A549 (cell line): ENCODE measurements at regions not wholly inside any gene's neighbourhood (a gene's known extent, or its start where the extent isn't known, plus 50 kb on each side); places are given as distances from the start of the nearest gene placed in this dataset.

Source experiments
- BCL3 ChIP-seq: fragments of >200 bp; sonication (Bioruptor Twin); formaldehyde crosslinking; IDR thresholded peaks from 3 replicates; pipeline ENCODE4 v1.6.1; 2016
- CBX8 ChIP-seq: fragments of 200-600 bp; sonication (generic); IDR thresholded peaks from 2 replicates; pipeline ENCODE4 v1.6.1; 2016
- CTCF ChIP-seq: fragments of >200 bp; sonication (Bioruptor Twin); formaldehyde crosslinking; IDR thresholded peaks from 3 replicates; pipeline ENCODE4 v1.5.1; 2016
- FOSL2 ChIP-seq, 2 experiments: fragments of 450-650 bp in 1 of 2; fragments of >200 bp in 1 of 2; sonication (Bioruptor Twin) in 1 of 2; formaldehyde crosslinking; IDR thresholded peaks; 2 replicates each; pipeline versions ENCODE4 v1.5.0 to v1.6.1; 2016 to 2020; ENCODE audit warnings: mild to moderate bottlenecking in 1 of 2, moderate library complexity in 1 of 2
- HDAC2 ChIP-seq: fragments of 200-600 bp; sonication (generic); IDR thresholded peaks from 2 replicates; pipeline ENCODE4 v1.6.1; 2016
- HOXA7 ChIP-seq: fragments of 250-450 bp; sonication (Bioruptor Pico); IDR thresholded peaks from 2 replicates; pipeline ENCODE4 v1.5.0; 2020; ENCODE audit warnings: mild to moderate bottlenecking, moderate library complexity
- JUNB ChIP-seq: fragments of >200 bp; sonication (Bioruptor Twin); formaldehyde crosslinking; IDR thresholded peaks from 2 replicates; pipeline ENCODE4 v1.6.1; 2016
- MAX ChIP-seq: IDR thresholded peaks from 2 replicates; pipeline ENCODE4 v1.6.1; 2012
- MAZ ChIP-seq: fragments of 150-350 bp; IDR thresholded peaks from 2 replicates; pipeline ENCODE4 v1.6.1; 2014; ENCODE audit warnings: antibody characterized with exemption, low read depth, low read length, borderline replicate concordance
- NR3C1 ChIP-seq: fragments of >200 bp; sonication (Bioruptor Twin); formaldehyde crosslinking; IDR thresholded peaks from 3 replicates; pipeline ENCODE4 v1.6.1; 2017
- POLR2A ChIP-seq: IDR thresholded peaks from 2 replicates; pipeline ENCODE4 v1.6.1; 2012; ENCODE audit warnings: mild to moderate bottlenecking, low read length
- RCOR1 ChIP-seq: fragments of 150-350 bp; IDR thresholded peaks from 2 replicates; pipeline ENCODE4 v1.6.1; 2014; ENCODE audit warnings: antibody characterized with exemption, low read length, low read depth
- REST ChIP-seq: fragments of 200-600 bp; sonication (generic); IDR thresholded peaks from 2 replicates; pipeline ENCODE4 v1.6.1; 2016; ENCODE audit warnings: antibody characterized with exemption, mild to moderate bottlenecking, moderate library complexity
- RNF2 ChIP-seq: fragments of 200-600 bp; sonication (generic); IDR thresholded peaks from 2 replicates; pipeline ENCODE4 v1.6.1; 2016; ENCODE audit warnings: low read depth, mild to moderate bottlenecking, antibody characterized with exemption, moderate library complexity, borderline replicate concordance

GRCh38 chr11:90919332-90919731, 696.5 kb upstream of the CHORDC1 start:
- no peak for TF ChIP-seq MAZ
- TF ChIP-seq CTCF = no peak
- TF ChIP-seq CBX8 = no peak
- no peak for TF ChIP-seq HOXA7
- no peak for TF ChIP-seq RCOR1
- TF ChIP-seq RNF2 = no peak
- no peak for TF ChIP-seq POLR2A
- no peak for TF ChIP-seq NR3C1
- no peak for TF ChIP-seq MAX
- TF ChIP-seq REST = no peak
- TF ChIP-seq HDAC2 = no peak
- no peak for TF ChIP-seq BCL3
- no peak for TF ChIP-seq FOSL2 (IDR thresholded peaks at IDR 0.05)
- no peak for TF ChIP-seq FOSL2 (CRISPR knock-in tag; IDR thresholded peaks at IDR 0.05)
- TF ChIP-seq JUNB = no peak
